Psoas muscle (tissue), 7 donors: ENCODE measurements at regions not wholly inside any gene's neighbourhood (a gene's known extent, or its start where the extent isn't known, plus 50 kb on each side); places are given as distances from the start of the nearest gene placed in this dataset.

ENCODE experiments used
- ATAC-seq, 4 donors: fragments of 200-7000 bp; cut with Tn5 transposase; one replicate each; pipeline ENCODE4 v1.9.1; 2020; ENCODE audit warnings: moderate library complexity in 3 of 4, mild to moderate bottlenecking in 2 of 4
- DNase-seq, 2 donors: peaks; one replicate each; pipeline ENCODE4 v3.0.0-alpha.2; 2020
- H3K27ac ChIP-seq: fragments of 200-600 bp; one replicate; pipeline ENCODE4 v1.8.0; 2022
- H3K27me3 ChIP-seq, 3 donors: fragments of 200-600 bp in 1 of 3; one replicate each; pipeline versions ENCODE4 v1.6.1 to v1.8.0; 2013 to 2022; ENCODE audit warnings: low read length in 2 of 3, mild to moderate bottlenecking in 2 of 3, moderate library complexity in 1 of 3; ENCODE audit not compliant: insufficient read depth in 3 of 3
- H3K36me3 ChIP-seq, 2 donors: fragments of 200-600 bp in 1 of 2; one replicate each; pipeline versions ENCODE4 v1.6.1 to v1.8.0; 2013 to 2022; ENCODE audit warnings: low read depth in 1 of 2, mild to moderate bottlenecking in 1 of 2, moderate library complexity in 1 of 2; ENCODE audit not compliant: insufficient read depth in 1 of 2
- H3K4me1 ChIP-seq: fragments of 200-600 bp; one replicate; pipeline ENCODE4 v1.8.0; 2022
- H3K4me3 ChIP-seq: fragments of 200-600 bp; one replicate; pipeline ENCODE4 v1.8.0; 2022; ENCODE audit warnings: mild to moderate bottlenecking
- H3K9me3 ChIP-seq: fragments of 200-600 bp; one replicate; pipeline ENCODE4 v1.8.0; 2022
- WGBS, 3 donors: extraction: QIAGEN DNeasy Blood & Tissue Kit; methylation state at CpG; one replicate each; pipeline versions ENCODE4 v1.1.6 to v1.1.7; 2013; 5-methylcytosine and 5-hydroxymethylcytosine counted together
- intact Hi-C, 2 donors: fragments of 100-400 bp; cut with DNase I; formaldehyde crosslinking; loops; one replicate each; pipeline versions ENCODE4 v1.11.0 to v1.14.2; 2022
- TF ChIP-seq, protein P1 (sequence below): fragments of 200-600 bp; IDR thresholded peaks from one replicate; pipeline ENCODE4 v1.8.0; 2022; ENCODE audit warnings: antibody characterized with exemption
- donor health status: healthy with polysubstance abuse.
- donor health status: DM: no; HTN: no; CAD: no; lungs with moderate emphysema.
- donor health status: Bipolar disorder and iron deficiency.
- donor health status: healthy.
- donor health status: DM: yes; HTN: yes; CAD: no.
- donor health status: DM: no; HTN: no; CAD: no.
- donor health status: DM: yes; HTN: yes; CAD: no.

- Histone ChIP-seq H3K27ac (peak overlapping the region; percentile 60), H3K4me3 (no peak overlapping the region), H3K4me1 (peaks cover 6% of the 10 kb centered on the region), H3K36me3 (no peaks in the 10 kb centered on the region), H3K27me3 (no peaks in the 10 kb centered on the region), H3K9me3 (no peaks in the 10 kb centered on the region)
- TF ChIP-seq, protein P1, sequence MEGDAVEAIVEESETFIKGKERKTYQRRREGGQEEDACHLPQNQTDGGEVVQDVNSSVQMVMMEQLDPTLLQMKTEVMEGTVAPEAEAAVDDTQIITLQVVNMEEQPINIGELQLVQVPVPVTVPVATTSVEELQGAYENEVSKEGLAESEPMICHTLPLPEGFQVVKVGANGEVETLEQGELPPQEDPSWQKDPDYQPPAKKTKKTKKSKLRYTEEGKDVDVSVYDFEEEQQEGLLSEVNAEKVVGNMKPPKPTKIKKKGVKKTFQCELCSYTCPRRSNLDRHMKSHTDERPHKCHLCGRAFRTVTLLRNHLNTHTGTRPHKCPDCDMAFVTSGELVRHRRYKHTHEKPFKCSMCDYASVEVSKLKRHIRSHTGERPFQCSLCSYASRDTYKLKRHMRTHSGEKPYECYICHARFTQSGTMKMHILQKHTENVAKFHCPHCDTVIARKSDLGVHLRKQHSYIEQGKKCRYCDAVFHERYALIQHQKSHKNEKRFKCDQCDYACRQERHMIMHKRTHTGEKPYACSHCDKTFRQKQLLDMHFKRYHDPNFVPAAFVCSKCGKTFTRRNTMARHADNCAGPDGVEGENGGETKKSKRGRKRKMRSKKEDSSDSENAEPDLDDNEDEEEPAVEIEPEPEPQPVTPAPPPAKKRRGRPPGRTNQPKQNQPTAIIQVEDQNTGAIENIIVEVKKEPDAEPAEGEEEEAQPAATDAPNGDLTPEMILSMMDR = no peak
- 60 to 73% (median 62%) methylated on average over 5 of the region's 5 CpGs for WGBS, 3 donors
- DNase-seq (no peak), ATAC-seq (peak in 1 of 4 donors; percentile 63)
- intact Hi-C loops = no loop called here
These were observed 60.7 kb upstream of the FOXK1 start for GRCh38 chr7:4621396-4621795.

- Histone ChIP-seq H3K27ac (no peak overlapping the region), H3K27me3 (no peaks in the 10 kb centered on the region), H3K9me3 (no peaks in the 10 kb centered on the region), H3K4me3 (no peak overlapping the region), H3K4me1 (peaks cover 2% of the 10 kb centered on the region), H3K36me3 (no peaks in the 10 kb centered on the region)
- ATAC-seq = no peak
- intact Hi-C loops = no loop called here
- TF ChIP-seq, protein P1 = no peak
- WGBS, 3 donors = 85 to 92% (median 86%) methylated on average over 5 of the region's 5 CpGs
- no peak for DNase-seq
These were observed 55.7 kb upstream of the FOXK1 start for GRCh38 chr7:4626318-4626845.

DNA sequence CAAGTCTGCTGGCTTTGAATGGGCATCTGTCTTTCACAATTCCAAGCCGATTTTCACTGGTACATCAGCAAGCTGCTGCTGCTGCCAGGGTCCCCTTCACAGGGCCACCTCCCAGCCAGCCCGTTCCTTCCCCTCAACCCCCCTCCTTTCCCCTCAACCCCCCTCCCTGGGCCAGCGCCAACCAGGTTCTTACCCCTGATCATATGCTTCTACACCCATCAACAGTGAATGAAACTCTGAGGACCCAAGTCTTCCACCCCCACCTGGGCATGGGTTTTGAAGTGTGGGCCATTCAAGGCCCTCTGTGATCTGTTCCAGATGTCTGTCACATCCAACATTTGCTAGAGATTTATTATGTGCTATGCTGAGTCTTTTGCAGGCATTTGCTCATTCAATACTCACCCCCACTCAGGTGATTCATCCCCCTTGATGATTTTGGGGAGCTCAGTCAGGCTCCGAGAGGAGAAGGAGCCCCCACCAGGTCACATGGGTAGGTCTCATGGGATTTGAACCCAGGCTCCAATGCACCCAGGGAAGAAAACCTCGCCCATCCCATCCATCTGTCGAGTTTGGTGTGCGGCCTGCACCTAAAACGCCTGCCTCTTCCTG lies 52.7 kb upstream of the FOXK1 start:
- Histone ChIP-seq H3K4me1 (no peaks in the 10 kb centered on the region), H3K4me3 (no peak overlapping the region), H3K36me3 (no peaks in the 10 kb centered on the region), H3K27me3 (no peaks in the 10 kb centered on the region), H3K9me3 (no peaks in the 10 kb centered on the region), H3K27ac (no peak overlapping the region)
- WGBS, 3 donors = 79 to 81% (median 80%) methylated on average over 8 of the region's 8 CpGs
- intact Hi-C loops = no loop called here
- DNase-seq (no peak), ATAC-seq (no peak)
- TF ChIP-seq, protein P1 = no peak

DNA sequence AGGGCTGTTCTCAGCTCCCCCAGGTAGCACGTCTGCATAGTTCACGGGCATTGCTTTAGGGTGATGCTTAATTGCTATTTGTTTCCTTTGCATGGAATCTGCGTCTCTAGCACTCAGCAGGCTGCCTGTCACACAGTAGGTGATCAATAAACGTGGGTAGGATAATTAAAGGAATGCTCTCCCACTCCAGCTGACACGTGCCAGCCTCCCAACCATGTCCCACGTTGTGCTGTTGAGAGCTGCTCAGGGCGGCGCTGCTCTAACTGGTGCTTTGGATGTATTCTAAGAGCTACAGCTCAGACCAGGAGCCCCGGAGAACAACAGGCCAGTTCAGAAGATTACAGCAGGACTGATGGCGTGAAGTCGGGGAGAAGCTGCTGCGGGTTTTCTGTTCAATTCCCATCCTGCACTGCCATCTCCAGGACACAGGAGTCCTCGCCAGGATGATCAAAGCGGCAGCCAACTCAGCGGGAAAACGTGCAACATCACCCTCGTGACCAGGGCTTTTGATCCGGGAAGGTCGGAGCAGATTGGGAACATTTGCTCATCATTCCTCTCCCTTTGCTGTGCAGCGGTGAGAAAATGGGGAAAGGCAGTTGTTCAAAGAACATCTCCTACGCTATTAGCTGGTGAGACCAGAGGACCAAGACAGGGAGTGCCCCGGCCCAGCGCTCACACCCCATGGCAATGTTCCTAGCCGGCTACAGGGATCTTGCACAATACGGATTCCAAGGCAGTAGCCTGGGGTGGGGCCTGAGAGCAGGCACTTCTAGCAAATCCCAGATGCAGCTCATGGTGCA lies 50.5 kb upstream of the FOXK1 start:
- peak overlapping the region; percentile 45 for H3K4me3 ChIP-seq

More for the DNA sequence above, 50.5 kb upstream of the FOXK1 start:
- 14 to 18% (median 14%) methylated on average over 25 of the region's 25 CpGs for WGBS, 3 donors
- Histone ChIP-seq H3K27ac (peak overlapping the region; percentile 68), H3K27me3 (no peaks in the 10 kb centered on the region), H3K9me3 (no peaks in the 10 kb centered on the region), H3K36me3 (no peaks in the 10 kb centered on the region), H3K4me1 (no peaks in the 10 kb centered on the region)
- DNase-seq (peak; percentile 82 to 90), ATAC-seq (peak; percentile 94 to 98 (median 96))
- TF ChIP-seq, protein P1 = peak; percentile 73
- intact Hi-C loops = loop anchor here in 1 of 2 donors (1.0 kb wide), 1 partner anchor 20 kb away; no protein-coding TSS in a partner anchor
